Kidney glomerular epithelial cell (primary cell): ENCODE measurements at regions not wholly inside any gene's neighbourhood (a gene's known extent, or its start where the extent isn't known, plus 50 kb on each side); places are given as distances from the start of the nearest gene placed in this dataset.

Experiments
- DNase-seq: peaks from one replicate; lab custom pipeline; 2025; lab: John Stamatoyannopoulos, UW

- DNase-seq, result no peak
Measured at GRCh38 chr22:48883211-48883960, 944.3 kb downstream of the BRD1 start.

DNA sequence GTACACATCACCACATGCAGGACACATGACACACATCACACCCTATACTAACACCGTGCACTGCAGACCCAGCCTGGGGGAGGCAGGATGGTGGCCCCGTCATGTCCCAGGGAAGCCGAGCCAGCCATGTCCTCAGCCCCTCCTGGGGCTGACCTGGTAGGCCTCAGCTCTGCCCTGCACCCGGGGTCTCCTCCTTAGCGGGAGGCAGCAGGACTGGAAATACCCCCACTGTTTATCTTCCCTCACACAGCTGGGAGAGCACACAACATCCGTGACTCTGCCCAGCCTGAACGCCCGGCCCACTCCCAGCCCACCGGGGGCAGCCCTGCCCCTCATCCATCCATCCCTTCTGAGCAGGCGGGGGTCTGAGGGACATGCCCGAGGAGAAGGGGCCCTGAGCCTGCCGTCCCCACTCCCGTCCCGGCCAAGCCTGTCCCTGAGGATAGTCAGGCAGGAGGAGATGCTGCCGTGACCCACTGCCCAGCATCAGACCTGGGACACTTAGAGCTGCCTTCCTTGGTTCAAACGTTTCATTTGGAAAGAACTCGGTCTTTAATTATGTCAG is 945.0 kb downstream of the BRD1 start:
- DNase-seq, result no peak

DNA sequence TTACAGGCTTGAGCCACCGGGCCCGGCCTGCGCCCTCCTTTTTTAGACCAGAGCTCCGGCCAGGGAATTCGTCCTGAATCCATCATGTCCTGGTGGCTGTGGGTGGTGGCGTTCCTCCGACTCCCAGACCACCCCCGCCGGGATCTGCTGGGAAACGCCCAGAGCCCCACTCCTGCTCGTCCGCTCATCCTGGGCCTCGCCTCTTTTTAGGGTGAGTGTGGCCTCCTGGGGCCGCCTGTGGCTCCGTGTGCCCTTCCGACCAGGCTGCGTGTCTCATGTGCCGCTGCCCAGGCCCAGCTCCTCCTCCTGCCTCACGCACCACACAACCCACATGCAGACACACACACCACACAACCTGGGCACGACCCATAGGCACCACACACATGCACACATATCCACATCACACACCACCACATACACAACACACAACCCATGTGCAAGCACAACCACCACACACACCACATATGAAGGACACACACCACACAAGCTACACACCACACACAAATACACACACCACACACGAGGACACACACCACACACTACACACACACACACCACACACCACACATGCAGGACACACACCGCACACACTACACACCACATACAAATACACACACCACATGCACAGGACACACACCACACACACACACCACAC is 946.2 kb downstream of the BRD1 start:
- DNase-seq, result no peak

- no peak for DNase-seq
Measured at GRCh38 chr22:48880749-48881148, 946.9 kb downstream of the BRD1 start.

DNA sequence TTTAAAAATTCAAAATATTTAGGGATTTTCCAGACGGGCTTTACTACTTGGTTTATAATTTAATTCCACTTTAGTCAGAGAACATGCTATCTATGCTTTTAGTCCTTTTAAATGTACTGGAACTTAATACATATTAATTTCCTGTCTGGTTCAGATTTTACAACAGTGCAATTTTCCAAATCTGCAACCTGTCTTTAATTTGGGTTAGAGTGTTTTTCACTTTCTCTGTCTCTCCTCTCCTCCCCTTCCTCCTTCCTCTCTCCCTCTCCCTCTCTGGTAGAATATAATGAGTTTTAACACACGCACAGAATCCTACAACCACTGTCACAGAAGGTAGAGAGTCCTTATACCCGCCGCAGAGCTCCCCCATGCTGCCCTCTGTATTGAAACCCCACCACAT is 950.7 kb downstream of the BRD1 start:
- no peak for DNase-seq

DNA sequence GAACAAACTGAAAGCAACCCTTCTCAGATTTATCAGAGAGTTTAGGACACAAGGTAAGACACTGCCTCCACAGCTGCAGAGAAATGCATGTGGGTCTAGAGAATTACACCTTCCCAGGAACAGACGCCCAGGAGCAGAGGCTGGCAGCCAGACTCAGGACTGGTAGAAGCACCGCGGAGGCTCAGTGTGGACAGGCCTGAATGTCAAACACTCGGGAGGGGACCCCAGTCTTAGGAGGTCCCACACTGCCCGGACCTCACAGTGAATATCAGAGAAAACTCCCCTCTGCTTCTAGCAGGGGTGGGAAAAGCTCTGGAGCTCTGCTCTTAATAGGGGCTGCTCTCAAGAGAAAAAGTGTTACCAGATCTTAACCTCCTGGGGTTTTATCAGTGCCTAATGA is 952.7 kb downstream of the BRD1 start:
- no peak for DNase-seq

GRCh38 chr22:48873191-48873520 is 954.5 kb downstream of the BRD1 start:
- no peak for DNase-seq

GRCh38 chr22:48872271-48873190 is 955.1 kb downstream of the BRD1 start:
- DNase-seq, result no peak

DNA sequence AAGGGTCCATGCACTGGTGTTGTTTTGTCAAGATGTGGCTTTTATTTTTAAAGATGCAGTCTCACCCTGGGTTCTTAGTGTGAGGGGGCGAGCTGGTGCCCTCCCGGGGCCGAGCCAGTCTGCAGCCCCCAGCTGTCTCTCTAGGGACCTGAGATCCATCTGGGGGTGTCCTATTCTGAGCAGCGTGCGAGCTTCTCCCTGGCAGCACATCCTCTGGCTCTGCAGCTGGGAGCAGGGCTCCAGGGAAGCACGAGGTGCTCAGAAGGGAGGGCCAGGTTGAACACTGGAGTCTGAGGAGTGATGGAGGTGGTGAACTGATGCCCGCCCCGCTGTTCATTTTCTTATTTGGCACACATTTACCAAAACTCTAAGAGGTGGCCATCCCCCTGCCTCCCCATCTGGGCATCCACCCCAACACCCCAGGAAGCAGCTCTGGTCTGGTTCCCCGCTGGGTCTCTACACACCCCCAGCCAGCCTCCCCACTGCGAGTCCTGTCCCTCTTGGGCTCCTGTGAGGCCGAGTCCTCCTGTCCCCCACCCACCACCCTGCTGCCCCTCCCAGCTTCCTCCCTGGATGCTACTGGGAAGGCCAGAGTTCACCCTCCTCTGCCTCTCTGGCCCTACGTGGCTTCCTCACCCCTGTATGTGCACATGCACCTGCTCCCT is 956.4 kb downstream of the BRD1 start:
- no peak for DNase-seq

GRCh38 chr22:48870436-48870835 is 957.2 kb downstream of the BRD1 start:
- no peak for DNase-seq

GRCh38 chr22:48869788-48870187 is 957.9 kb downstream of the BRD1 start:
- no peak for DNase-seq

GRCh38 chr22:48869161-48869560 is 958.5 kb downstream of the BRD1 start:
- no peak for DNase-seq

GRCh38 chr22:48868554-48868953 is 959.1 kb downstream of the BRD1 start:
- DNase-seq, result no peak

DNA sequence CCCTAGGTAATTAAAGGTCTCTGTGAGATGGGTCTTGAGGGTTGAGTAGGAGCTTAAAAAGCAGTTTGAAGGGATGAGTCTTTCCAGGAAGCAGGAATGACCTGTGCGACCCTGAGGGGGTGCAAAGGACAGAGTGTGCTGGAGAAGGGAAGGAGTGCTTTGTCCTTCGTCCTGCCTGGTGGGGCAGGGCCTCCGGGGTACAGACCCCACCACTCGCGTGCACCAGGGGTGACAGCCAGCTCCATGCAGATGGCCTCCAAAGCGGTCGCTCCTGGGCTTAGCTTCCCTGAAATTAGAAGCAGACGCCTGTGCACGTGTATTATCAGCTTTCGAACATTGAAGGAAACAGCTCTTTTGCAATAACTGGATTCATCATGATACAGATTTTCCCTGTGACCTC is 959.8 kb downstream of the BRD1 start:
- no peak for DNase-seq

- DNase-seq, result no peak
Measured at GRCh38 chr22:48866906-48867681, 960.6 kb downstream of the BRD1 start.

DNA sequence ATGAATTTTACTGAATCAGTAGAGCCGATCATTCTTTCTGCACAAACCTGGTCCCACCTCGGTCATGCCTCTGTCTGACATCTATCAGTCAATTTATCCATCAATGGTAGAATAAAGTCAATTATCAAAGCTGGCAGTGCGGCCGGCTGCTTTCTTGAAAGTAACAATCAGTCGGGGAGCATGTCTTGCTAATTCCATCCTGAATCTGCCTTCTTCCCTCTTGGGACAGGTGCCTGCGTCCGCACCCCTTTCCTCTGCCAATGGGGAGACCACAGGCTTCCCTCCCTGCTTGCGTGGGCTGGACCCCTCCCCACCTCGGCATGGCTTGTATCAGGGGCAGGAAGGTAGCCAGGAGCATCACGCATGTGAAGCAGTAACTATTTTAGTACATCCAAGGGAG is 962.9 kb downstream of the BRD1 start:
- DNase-seq, result no peak

- DNase-seq, result no peak
Measured at GRCh38 chr22:48863965-48864528, 963.6 kb downstream of the BRD1 start.

GRCh38 chr22:48860557-48860956 is 967.1 kb downstream of the BRD1 start:
- DNase-seq, result no peak

GRCh38 chr22:48858856-48859255 is 968.8 kb downstream of the BRD1 start:
- no peak for DNase-seq

GRCh38 chr22:48858121-48858520 is 969.6 kb downstream of the BRD1 start:
- no peak for DNase-seq
